Neuronal stem cell (in vitro differentiated cells): ENCODE measurements at regions not wholly inside any gene's neighbourhood (a gene's known extent, or its start where the extent isn't known, plus 50 kb on each side); places are given as distances from the start of the nearest gene placed in this dataset.
A peak's percentile ranks its signal among the peaks of the same experiment; 100 is the strongest.

Source experiments
- DNase-seq: peaks from one replicate; pipeline ENCODE4 v3.0.0-alpha.2; 2013; ENCODE audit warnings: low spot score
- H2AFZ ChIP-seq: one replicate; pipeline ENCODE4 v1.6.1; 2013; ENCODE audit warnings: mild to moderate bottlenecking, low read length, inconsistent platforms
- H2AK5ac ChIP-seq: 2 replicates; pipeline ENCODE4 v1.6.1; 2013; ENCODE audit warnings: low read depth, mild to moderate bottlenecking, inconsistent platforms, low read length, moderate library complexity, mixed read lengths
- H2BK120ac ChIP-seq: 2 replicates; pipeline ENCODE4 v1.6.1; 2013; ENCODE audit warnings: low read depth, mild to moderate bottlenecking, inconsistent platforms, low read length, moderate library complexity, mixed read lengths
- H2BK12ac ChIP-seq: one replicate; pipeline ENCODE4 v1.6.1; 2013; ENCODE audit warnings: low read length, inconsistent platforms
- H2BK15ac ChIP-seq: 2 replicates; pipeline ENCODE4 v1.6.1; 2013; ENCODE audit warnings: mild to moderate bottlenecking, low read length, inconsistent platforms, mixed read lengths
- H2BK5ac ChIP-seq: one replicate; pipeline ENCODE4 v1.6.1; 2013; ENCODE audit warnings: inconsistent platforms, mild to moderate bottlenecking, low read length, moderate library complexity
- H3K14ac ChIP-seq: one replicate; pipeline ENCODE4 v1.6.1; 2013; ENCODE audit warnings: low read length, inconsistent platforms
- H3K18ac ChIP-seq: 2 replicates; pipeline ENCODE4 v1.6.1; 2013; ENCODE audit warnings: low read length, inconsistent platforms
- H3K23ac ChIP-seq: 2 replicates; pipeline ENCODE4 v1.6.1; 2013; ENCODE audit warnings: low read depth, mild to moderate bottlenecking, mixed read lengths, low read length, inconsistent platforms; ENCODE audit not compliant: poor library complexity
- H3K27ac ChIP-seq: replicated peaks from 3 replicates; pipeline ENCODE4 v1.5.1; 2013; ENCODE audit warnings: low read length, inconsistent platforms
- H3K27me3 ChIP-seq, 3 experiments: 2 replicates each; pipeline ENCODE4 v1.6.1; 2013; ENCODE audit warnings: low read length in 3 of 3, mild to moderate bottlenecking in 2 of 3, inconsistent platforms in 1 of 3, low read depth in 1 of 3, mixed read lengths in 1 of 3, moderate library complexity in 1 of 3; ENCODE audit not compliant: control insufficient read depth in 3 of 3, insufficient read depth in 3 of 3
- H3K36me3 ChIP-seq, 2 donors: replicated peaks in 1 of 2; 2 replicates each; pipeline ENCODE4 v1.6.1; 2013; ENCODE audit warnings: low read length in 2 of 2; ENCODE audit not compliant: control insufficient read depth in 2 of 2, insufficient read depth in 2 of 2
- H3K4ac ChIP-seq: 2 replicates; pipeline ENCODE4 v1.6.1; 2013; ENCODE audit warnings: inconsistent platforms, mild to moderate bottlenecking, low read length, moderate library complexity
- H3K4me1 ChIP-seq, 2 donors: 1 replicate in 1 of 2; 2 replicates in 1 of 2; pipeline ENCODE4 v1.6.1; 2013; ENCODE audit warnings: low read length in 2 of 2, low read depth in 1 of 2; ENCODE audit not compliant: control insufficient read depth in 2 of 2, insufficient read depth in 1 of 2
- H3K4me2 ChIP-seq: one replicate; pipeline ENCODE4 v1.6.1; 2013; ENCODE audit warnings: mild to moderate bottlenecking, low read length, inconsistent platforms; ENCODE audit not compliant: insufficient read depth, poor library complexity, severe bottlenecking
- H3K4me3 ChIP-seq, 2 donors: 2 replicates each; pipeline ENCODE4 v1.5.1; 2013; ENCODE audit warnings: low read length in 2 of 2, mild to moderate bottlenecking in 2 of 2, inconsistent platforms in 1 of 2, moderate library complexity in 1 of 2
- H3K79me1 ChIP-seq: one replicate; pipeline ENCODE4 v1.6.1; 2013; ENCODE audit warnings: low read depth, mild to moderate bottlenecking, inconsistent platforms, low read length, moderate library complexity
- H3K9ac ChIP-seq: one replicate; pipeline ENCODE4 v1.6.1; 2013; ENCODE audit warnings: mild to moderate bottlenecking, low read depth, low read length, inconsistent platforms; ENCODE audit not compliant: poor library complexity
- H3K9me3 ChIP-seq, 2 donors: replicated peaks in 1 of 2; 2 replicates each; pipeline versions ENCODE3 to v1.6.1; 2013; ENCODE audit warnings: low read length in 2 of 2, mild to moderate bottlenecking in 2 of 2, inconsistent platforms in 1 of 2, low read depth in 1 of 2, mixed read lengths in 1 of 2, moderate library complexity in 1 of 2; ENCODE audit not compliant: control insufficient read depth in 2 of 2, insufficient read depth in 1 of 2
- H4K8ac ChIP-seq: one replicate; pipeline ENCODE4 v1.6.1; 2013; ENCODE audit warnings: low read depth, mild to moderate bottlenecking, inconsistent platforms, low read length, moderate library complexity
- H4K91ac ChIP-seq: one replicate; pipeline ENCODE4 v1.6.1; 2013; ENCODE audit warnings: low read length, low read depth, mild to moderate bottlenecking, inconsistent platforms; ENCODE audit not compliant: poor library complexity
- WGBS, 2 donors: extraction: QIAGEN DNeasy Blood & Tissue Kit; methylation state at CpG; one replicate each; pipeline ENCODE4 v1.1.7; 2013; ENCODE audit warnings: missing lambda C conversion rate in 2 of 2, mixed read lengths in 1 of 2; ENCODE audit not compliant: insufficient read length in 2 of 2, insufficient replicate concordance in 1 of 2; ENCODE audit errors: extremely low coverage in 2 of 2; 5-methylcytosine and 5-hydroxymethylcytosine counted together

GRCh38 chr18:71293322-71293721 lies 1004.5 kb downstream of the SOCS6 start:
- Histone ChIP-seq H2AK5ac (no peak overlapping the region), H2AFZ (no peak overlapping the region), H2BK5ac (no peak overlapping the region)

GRCh38 chr18:71287268-71287667 lies 998.4 kb downstream of the SOCS6 start:
- no CpG with 5 or more reads among the region's 2 CpGs for WGBS, 2 donors
- no peak overlapping the region for H3K4me3 ChIP-seq
- H3K9ac ChIP-seq: no peak overlapping the region
- H2BK15ac ChIP-seq: no peak overlapping the region
- no peaks in the 10 kb centered on the region for H3K4me1 ChIP-seq
- H3K4me2 ChIP-seq: no peak overlapping the region
- H3K27ac ChIP-seq: no peak overlapping the region
- H2BK120ac ChIP-seq: no peak overlapping the region
- no peak overlapping the region for H2AFZ ChIP-seq
- no peaks in the 10 kb centered on the region for H3K79me1 ChIP-seq
- no peak for DNase-seq
- H3K18ac ChIP-seq: no peak overlapping the region
- no peak overlapping the region for H2BK12ac ChIP-seq
- H2BK5ac ChIP-seq: no peak overlapping the region
- H4K91ac ChIP-seq: no peak overlapping the region
- H3K14ac ChIP-seq: no peak overlapping the region
- no peak overlapping the region for H2AK5ac ChIP-seq
- H3K9me3 ChIP-seq: no peaks in the 10 kb centered on the region
- H3K36me3 ChIP-seq: no peaks in the 10 kb centered on the region
- H3K23ac ChIP-seq: no peak overlapping the region
- no peak overlapping the region for H4K8ac ChIP-seq
- H3K27me3 ChIP-seq: no peaks in the 10 kb centered on the region
- H3K4ac ChIP-seq: no peak overlapping the region

More at GRCh38 chr18:71293322-71293721, 1004.5 kb downstream of the SOCS6 start:
- Histone ChIP-seq H3K27me3 (no peaks in the 10 kb centered on the region), H3K4me3 (no peak overlapping the region), H3K27ac (no peak overlapping the region), H2BK15ac (no peak overlapping the region), H3K18ac (no peak overlapping the region), H3K4me1 (no peaks in the 10 kb centered on the region), H3K79me1 (no peaks in the 10 kb centered on the region), H4K91ac (no peak overlapping the region), H4K8ac (no peak overlapping the region), H3K4ac (no peak overlapping the region), H2BK120ac (no peak overlapping the region), H3K4me2 (no peak overlapping the region), H3K9ac (no peak overlapping the region), H3K36me3 (no peaks in the 10 kb centered on the region), H2BK12ac (no peak overlapping the region), H3K23ac (no peak overlapping the region), H3K14ac (no peak overlapping the region), H3K9me3 (no peaks in the 10 kb centered on the region)
- no peak for DNase-seq

DNA sequence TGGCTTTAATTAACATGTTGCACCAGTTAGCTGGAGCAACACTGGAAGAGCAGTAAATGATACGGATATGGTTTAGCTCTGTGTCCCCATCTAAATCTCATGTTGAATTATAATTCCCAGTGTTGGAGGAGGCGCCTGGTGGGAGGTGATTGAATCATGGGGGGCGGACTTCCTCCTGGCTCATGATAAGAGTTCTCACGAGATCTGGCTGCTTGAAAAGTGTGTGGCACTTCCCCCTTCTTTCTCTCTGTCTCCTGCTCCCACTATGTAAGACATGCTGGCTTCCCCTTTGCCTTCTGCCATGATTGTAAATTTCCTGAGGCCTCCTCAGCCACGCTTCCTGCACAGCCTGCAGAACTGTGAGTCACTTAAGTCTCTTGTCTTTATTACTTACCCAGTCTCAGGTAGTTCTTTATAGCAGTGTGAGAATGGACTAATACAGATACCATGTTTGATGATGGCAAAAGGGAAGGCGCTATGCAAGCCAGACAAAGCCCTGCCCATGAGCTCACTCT lies 963.6 kb downstream of the SOCS6 start:
- Histone ChIP-seq H2AFZ (peak overlapping the region; percentile 38), H3K36me3 (no peaks in the 10 kb centered on the region), H2BK120ac (no peak overlapping the region), H2AK5ac (no peak overlapping the region), H3K18ac (no peak overlapping the region), H2BK15ac (no peak overlapping the region), H3K27me3 (no peaks in the 10 kb centered on the region), H3K27ac (no peak overlapping the region), H4K8ac (no peak overlapping the region), H2BK12ac (no peak overlapping the region), H3K4me2 (no peak overlapping the region), H3K9ac (no peak overlapping the region), H3K9me3 (no peaks in the 10 kb centered on the region), H3K14ac (no peak overlapping the region), H2BK5ac (no peak overlapping the region), H3K4ac (no peak overlapping the region), H3K23ac (no peak overlapping the region), H3K4me3 (no peak overlapping the region), H3K4me1 (no peaks in the 10 kb centered on the region), H3K79me1 (no peaks in the 10 kb centered on the region), H4K91ac (no peak overlapping the region)
- WGBS, 2 donors: no CpG with 5 or more reads among the region's 6 CpGs
- no peak for DNase-seq

- Histone ChIP-seq H3K27ac (no peak overlapping the region), H2AFZ (no peak overlapping the region), H3K4me2 (no peak overlapping the region), H3K4me1 (no peaks in the 10 kb centered on the region), H4K8ac (no peak overlapping the region), H3K79me1 (no peaks in the 10 kb centered on the region), H2BK15ac (no peak overlapping the region), H3K4me3 (no peak overlapping the region), H3K4ac (no peak overlapping the region), H3K27me3 (no peaks in the 10 kb centered on the region), H3K18ac (no peak overlapping the region), H2BK12ac (no peak overlapping the region), H3K14ac (no peak overlapping the region), H2AK5ac (no peak overlapping the region), H3K9ac (no peak overlapping the region), H3K9me3 (no peaks in the 10 kb centered on the region), H3K23ac (no peak overlapping the region), H2BK5ac (no peak overlapping the region), H3K36me3 (no peaks in the 10 kb centered on the region), H4K91ac (no peak overlapping the region), H2BK120ac (no peak overlapping the region)
- WGBS, 2 donors: no CpG with 5 or more reads among the region's 1 CpG
- DNase-seq: no peak
Observed at GRCh38 chr18:71250191-71250590, 961.3 kb downstream of the SOCS6 start.
